BLaER1 (cell line): ENCODE measurements at regions not wholly inside any gene's neighbourhood (a gene's known extent, or its start where the extent isn't known, plus 50 kb on each side); places are given as distances from the start of the nearest gene placed in this dataset.

Experiments used
- H3K27ac ChIP-seq: shearing (Covaris generic); formaldehyde crosslinking; 2 replicates; pipeline ENCODE4 v1.8.1; 2022
- H3K27me3 ChIP-seq: shearing (Covaris generic); formaldehyde crosslinking; 2 replicates; pipeline ENCODE4 v1.8.1; 2022
- H3K36me3 ChIP-seq: shearing (Covaris generic); formaldehyde crosslinking; 2 replicates; pipeline ENCODE4 v1.8.1; 2022
- H3K4me1 ChIP-seq: shearing (Covaris generic); formaldehyde crosslinking; 2 replicates; pipeline ENCODE4 v1.8.1; 2022
- H3K4me2 ChIP-seq: shearing (Covaris generic); formaldehyde crosslinking; 2 replicates; pipeline ENCODE4 v1.8.1; 2022
- H3K4me3 ChIP-seq: shearing (Covaris generic); formaldehyde crosslinking; 2 replicates; pipeline ENCODE4 v1.8.1; 2022
- H3K9ac ChIP-seq: shearing (Covaris generic); formaldehyde crosslinking; 2 replicates; pipeline ENCODE4 v1.8.1; 2022
- H3K9me3 ChIP-seq: shearing (Covaris generic); formaldehyde crosslinking; 2 replicates; pipeline ENCODE4 v1.8.1; 2022
- H4K20me1 ChIP-seq: shearing (Covaris generic); formaldehyde crosslinking; 2 replicates; pipeline ENCODE4 v1.8.1; 2022
- Cebpa-rat ChIP-seq: shearing (Covaris generic); IDR thresholded peaks from 2 replicates; pipeline ENCODE4 v1.8.1; 2022

DNA sequence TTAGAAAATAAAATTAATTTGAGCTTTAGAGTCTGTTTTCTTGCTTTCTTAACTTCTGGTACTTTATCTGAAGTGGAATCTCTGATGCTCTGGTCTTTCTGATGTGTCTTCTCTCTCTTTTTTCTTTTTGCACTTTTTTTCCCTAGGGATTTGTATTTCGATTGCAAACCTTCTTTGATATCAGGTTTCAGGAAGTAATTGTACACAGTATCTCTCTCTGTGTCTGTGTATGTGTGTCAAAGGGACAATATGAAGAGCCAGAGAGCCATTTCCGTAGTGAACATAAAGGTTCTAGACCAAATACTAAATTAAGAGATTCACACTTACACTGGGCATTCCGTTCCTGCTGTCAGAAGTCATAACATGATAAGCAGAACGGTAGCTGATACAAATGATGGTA lies 325.0 kb downstream of the PCDH7 start:
- no peaks in the 10 kb centered on the region for H4K20me1 ChIP-seq
- H3K9me3 ChIP-seq: no peaks in the 10 kb centered on the region
- no peak overlapping the region for H3K4me3 ChIP-seq
- no peak overlapping the region for H3K27ac ChIP-seq
- H3K27me3 ChIP-seq: no peaks in the 10 kb centered on the region
- H3K4me1 ChIP-seq: peaks cover 6% of the 10 kb centered on the region
- H3K9ac ChIP-seq: no peak overlapping the region
- TF ChIP-seq Cebpa-rat: no peak
- H3K4me2 ChIP-seq: peak overlapping the region; percentile 39
- H3K36me3 ChIP-seq: no peaks in the 10 kb centered on the region

- Histone ChIP-seq H3K4me1 (peaks cover 6% of the 10 kb centered on the region), H3K36me3 (no peaks in the 10 kb centered on the region), H3K27me3 (no peaks in the 10 kb centered on the region), H3K9ac (no peak overlapping the region), H3K27ac (no peak overlapping the region), H3K4me2 (no peak overlapping the region), H3K4me3 (no peak overlapping the region), H4K20me1 (no peaks in the 10 kb centered on the region), H3K9me3 (no peaks in the 10 kb centered on the region)
- TF ChIP-seq Cebpa-rat: no peak
These were observed 325.7 kb downstream of the PCDH7 start for GRCh38 chr4:31045724-31046318.

- H3K4me1 ChIP-seq: no peaks in the 10 kb centered on the region
- no peaks in the 10 kb centered on the region for H3K27me3 ChIP-seq
- no peak overlapping the region for H3K4me2 ChIP-seq
- H3K4me3 ChIP-seq: no peak overlapping the region
- H3K9ac ChIP-seq: no peak overlapping the region
- H3K27ac ChIP-seq: no peak overlapping the region
- no peaks in the 10 kb centered on the region for H3K9me3 ChIP-seq
- TF ChIP-seq Cebpa-rat: no peak
- H3K36me3 ChIP-seq: no peaks in the 10 kb centered on the region
- H4K20me1 ChIP-seq: no peaks in the 10 kb centered on the region
These were observed 331.0 kb downstream of the PCDH7 start for GRCh38 chr4:31051151-31051550.

DNA sequence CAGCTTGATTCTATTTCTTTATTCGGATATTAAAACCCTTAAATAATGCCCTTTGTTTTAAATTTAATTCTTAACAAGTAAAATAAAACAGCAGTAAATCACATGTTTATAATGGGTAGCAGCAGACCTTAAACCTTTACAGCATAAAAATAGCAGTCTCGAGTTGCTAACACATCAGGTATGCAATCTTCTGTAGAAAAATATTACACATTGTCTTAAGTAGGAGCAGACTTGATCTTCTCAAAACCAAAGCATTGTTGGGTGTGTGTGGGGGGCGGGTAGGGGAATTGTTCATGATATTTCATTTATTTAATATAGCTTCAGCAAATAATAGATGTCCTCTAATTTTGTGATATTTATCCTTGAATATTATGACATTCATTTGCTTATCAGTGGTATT lies 331.4 kb downstream of the PCDH7 start:
- H3K4me2 ChIP-seq: no peak overlapping the region
- H3K9ac ChIP-seq: no peak overlapping the region
- no peak overlapping the region for H3K27ac ChIP-seq
- H3K4me3 ChIP-seq: no peak overlapping the region
- no peaks in the 10 kb centered on the region for H3K27me3 ChIP-seq
- no peaks in the 10 kb centered on the region for H3K9me3 ChIP-seq
- no peaks in the 10 kb centered on the region for H4K20me1 ChIP-seq
- H3K4me1 ChIP-seq: no peaks in the 10 kb centered on the region
- TF ChIP-seq Cebpa-rat: no peak
- no peaks in the 10 kb centered on the region for H3K36me3 ChIP-seq

- Histone ChIP-seq H4K20me1 (no peaks in the 10 kb centered on the region), H3K4me1 (no peaks in the 10 kb centered on the region), H3K27me3 (no peaks in the 10 kb centered on the region), H3K9ac (no peak overlapping the region), H3K4me2 (no peak overlapping the region), H3K4me3 (no peak overlapping the region), H3K9me3 (no peaks in the 10 kb centered on the region), H3K36me3 (no peaks in the 10 kb centered on the region), H3K27ac (no peak overlapping the region)
- TF ChIP-seq Cebpa-rat: no peak
These were observed 332.4 kb downstream of the PCDH7 start for GRCh38 chr4:31052519-31052918.

- H3K4me3 ChIP-seq: no peak overlapping the region
- no peak overlapping the region for H3K9ac ChIP-seq
- H4K20me1 ChIP-seq: no peaks in the 10 kb centered on the region
- no peaks in the 10 kb centered on the region for H3K4me1 ChIP-seq
- no peak overlapping the region for H3K4me2 ChIP-seq
- no peaks in the 10 kb centered on the region for H3K36me3 ChIP-seq
- H3K9me3 ChIP-seq: no peaks in the 10 kb centered on the region
- H3K27me3 ChIP-seq: no peaks in the 10 kb centered on the region
- H3K27ac ChIP-seq: no peak overlapping the region
- TF ChIP-seq Cebpa-rat: no peak
These were observed 333.3 kb downstream of the PCDH7 start for GRCh38 chr4:31053451-31053850.

- no peaks in the 10 kb centered on the region for H3K4me1 ChIP-seq
- H4K20me1 ChIP-seq: no peaks in the 10 kb centered on the region
- no peak overlapping the region for H3K4me3 ChIP-seq
- H3K27me3 ChIP-seq: no peaks in the 10 kb centered on the region
- TF ChIP-seq Cebpa-rat: no peak
- H3K9me3 ChIP-seq: no peaks in the 10 kb centered on the region
- H3K27ac ChIP-seq: no peak overlapping the region
- no peaks in the 10 kb centered on the region for H3K36me3 ChIP-seq
- no peak overlapping the region for H3K4me2 ChIP-seq
- H3K9ac ChIP-seq: no peak overlapping the region
These were observed 334.1 kb downstream of the PCDH7 start for GRCh38 chr4:31054295-31054694.

DNA sequence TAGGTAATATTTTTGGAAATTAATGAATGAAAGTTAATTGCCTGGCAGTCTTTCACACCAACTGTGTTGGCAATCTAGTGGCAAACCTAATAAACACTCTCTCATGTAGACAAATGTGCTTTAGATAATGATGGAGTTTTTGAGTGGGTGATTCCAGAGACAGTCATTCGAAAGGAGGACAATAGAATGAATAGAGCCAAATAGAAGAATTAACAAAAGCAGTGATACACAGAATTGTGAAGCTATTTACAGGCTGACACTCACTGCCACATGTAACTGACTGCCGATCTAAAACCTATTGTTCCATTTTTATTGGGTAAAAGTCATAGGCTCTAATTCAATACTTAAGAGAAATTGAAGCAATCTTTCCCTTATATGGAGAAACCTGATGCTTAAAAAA lies 338.5 kb downstream of the PCDH7 start:
- TF ChIP-seq Cebpa-rat: no peak
- Histone ChIP-seq H4K20me1 (no peaks in the 10 kb centered on the region), H3K4me1 (no peaks in the 10 kb centered on the region), H3K27me3 (no peaks in the 10 kb centered on the region), H3K4me3 (no peak overlapping the region), H3K27ac (no peak overlapping the region), H3K9ac (no peak overlapping the region), H3K9me3 (no peaks in the 10 kb centered on the region), H3K36me3 (no peaks in the 10 kb centered on the region), H3K4me2 (no peak overlapping the region)

DNA sequence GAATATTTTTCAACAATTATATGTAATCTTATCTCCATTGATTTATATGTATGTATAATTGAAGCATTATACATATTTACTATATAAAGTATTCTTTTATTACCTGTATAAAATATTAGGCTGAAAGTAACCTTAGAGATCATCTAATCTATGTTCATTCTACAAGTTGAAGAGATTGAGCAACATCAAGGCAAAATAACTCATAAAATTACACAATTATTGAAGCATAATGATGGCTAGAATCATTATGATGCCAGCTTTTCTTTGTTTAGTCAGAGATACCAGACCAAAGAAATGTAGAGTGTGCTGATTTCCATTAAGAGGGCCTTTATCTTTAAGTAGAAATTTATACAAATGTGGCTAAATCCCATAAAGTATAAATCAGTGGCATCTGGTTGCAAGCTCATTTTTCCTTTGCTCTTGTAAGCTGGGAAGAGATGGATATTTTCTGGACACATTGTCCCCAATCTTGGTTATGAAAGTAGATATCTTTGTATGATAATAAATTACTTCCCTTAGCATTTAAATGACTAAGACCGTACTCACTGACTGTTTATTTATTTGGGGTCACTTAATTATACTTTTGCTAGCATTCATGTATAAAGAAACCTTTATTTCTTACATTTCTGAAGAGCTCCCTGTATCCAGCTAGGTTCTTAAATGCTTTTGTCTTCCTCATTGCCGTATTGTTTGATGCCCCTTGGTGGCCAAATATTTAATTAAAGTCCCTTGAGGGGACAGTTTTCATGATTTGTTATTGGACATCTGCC lies 339.8 kb downstream of the PCDH7 start:
- Histone ChIP-seq H3K9ac (no peak overlapping the region), H3K4me3 (no peak overlapping the region), H4K20me1 (no peaks in the 10 kb centered on the region), H3K9me3 (no peaks in the 10 kb centered on the region), H3K27ac (no peak overlapping the region), H3K4me1 (no peaks in the 10 kb centered on the region), H3K36me3 (no peaks in the 10 kb centered on the region), H3K27me3 (no peaks in the 10 kb centered on the region), H3K4me2 (no peak overlapping the region)
- TF ChIP-seq Cebpa-rat: no peak

- no peak overlapping the region for H3K9ac ChIP-seq
- H3K27me3 ChIP-seq: no peaks in the 10 kb centered on the region
- H3K4me3 ChIP-seq: no peak overlapping the region
- TF ChIP-seq Cebpa-rat: no peak
- H3K27ac ChIP-seq: no peak overlapping the region
- no peak overlapping the region for H3K4me2 ChIP-seq
- H3K9me3 ChIP-seq: no peaks in the 10 kb centered on the region
- H3K36me3 ChIP-seq: no peaks in the 10 kb centered on the region
- no peaks in the 10 kb centered on the region for H4K20me1 ChIP-seq
- H3K4me1 ChIP-seq: no peaks in the 10 kb centered on the region
These were observed 344.9 kb downstream of the PCDH7 start for GRCh38 chr4:31065086-31065485.
